Spleen (tissue), 11 donors: ENCODE measurements at regions not wholly inside any gene's neighbourhood (a gene's known extent, or its start where the extent isn't known, plus 50 kb on each side); places are given as distances from the start of the nearest gene placed in this dataset.
"Not testable (repeated sequence)": the region's sequence is repeated elsewhere in the genome, so short reads cannot be mapped to it uniquely, and the experiment has no call there.

ENCODE experiments used
- DNase-seq: peaks from one replicate; pipeline ENCODE4 v3.0.0-alpha.2; 2020
- H3K27ac ChIP-seq, 8 donors: fragments of 200-600 bp; sonication (generic) in 7 of 8; 1 replicate in 4 of 8; 2 replicates in 4 of 8; pipeline versions ENCODE4 v1.5.0 to v1.8.0; 2016 to 2021; ENCODE audit warnings: inconsistent platforms in 4 of 8, mild to moderate bottlenecking in 4 of 8, moderate library complexity in 1 of 8
- H3K27me3 ChIP-seq, 7 donors: fragments of 200-600 bp; sonication (generic) in 6 of 7; replicated peaks in 1 of 7; 1 replicate in 4 of 7; 2 replicates in 3 of 7; pipeline versions ENCODE4 v1.5.0 to v1.8.0; 2016 to 2021; ENCODE audit warnings: inconsistent platforms in 3 of 7, mild to moderate bottlenecking in 1 of 7
- H3K36me3 ChIP-seq, 6 donors: fragments of 200-600 bp; sonication (generic) in 5 of 6; 1 replicate in 4 of 6; 2 replicates in 2 of 6; pipeline versions ENCODE4 v1.5.0 to v1.8.0; 2016 to 2021; ENCODE audit warnings: inconsistent platforms in 2 of 6
- H3K4me1 ChIP-seq, 6 donors: fragments of 200-600 bp; sonication (generic) in 5 of 6; 1 replicate in 3 of 6; 2 replicates in 3 of 6; pipeline versions ENCODE4 v1.5.0 to v1.8.0; 2016 to 2021; ENCODE audit warnings: inconsistent platforms in 3 of 6
- H3K4me3 ChIP-seq, 8 donors: fragments of 200-600 bp; sonication (generic) in 7 of 8; 1 replicate in 4 of 8; 2 replicates in 4 of 8; pipeline versions ENCODE4 v1.5.0 to v1.8.0; 2016 to 2021; ENCODE audit warnings: inconsistent platforms in 4 of 8, mild to moderate bottlenecking in 4 of 8, moderate library complexity in 2 of 8
- H3K9me3 ChIP-seq, 8 donors: fragments of 200-600 bp; sonication (generic) in 7 of 8; 1 replicate in 4 of 8; 2 replicates in 4 of 8; pipeline versions ENCODE4 v1.5.0 to v1.8.0; 2016 to 2021; ENCODE audit warnings: inconsistent platforms in 4 of 8
- CTCF ChIP-seq, 11 experiments: fragments of 200-600 bp in 7 of 11; fragments of 450-650 bp in 4 of 11; sonication (generic) in 4 of 11; IDR thresholded peaks in 8 of 11; conservative IDR thresholded peaks in 3 of 11; 1 replicate in 7 of 11; 2 replicates in 4 of 11; pipeline versions ENCODE4 v1.4.0 to v1.8.0; 2016 to 2021; ENCODE audit warnings: antibody characterized with exemption in 11 of 11, inconsistent platforms in 4 of 11, mild to moderate bottlenecking in 1 of 11
- POLR2A ChIP-seq, 3 donors: fragments of 450-650 bp; IDR thresholded peaks; one replicate each; pipeline ENCODE4 v1.5.1; 2017; ENCODE audit warnings: antibody characterized with exemption in 3 of 3, mild to moderate bottlenecking in 1 of 3
- POLR2AphosphoS5 ChIP-seq, 3 donors: sonication (generic); formaldehyde crosslinking; IDR thresholded peaks; one replicate each; pipeline ENCODE4 v1.5.1; 2017; ENCODE audit warnings: antibody characterized with exemption in 3 of 3
- WGBS, 5 donors: extraction: QIAGEN DNeasy Blood & Tissue Kit in 3 of 5; methylation state at CpG; one replicate each; pipeline versions ENCODE4 v1.1.5 to v1.1.7; 2013 to 2018; 5-methylcytosine and 5-hydroxymethylcytosine counted together
- intact Hi-C: fragments of 100-400 bp; cut with DNase I; formaldehyde crosslinking; loops from one replicate; pipeline ENCODE4 v1.15.0; 2023; ENCODE audit warnings: low total_unique reads
- donor health status: healthy with polysubstance abuse.
- donor health status: DM: no; HTN: no; CAD: no; lungs with moderate emphysema.
- donor health status: DM: no; HTN: no; CAD: no.
- donor health status: Bipolar disorder and iron deficiency.
- donor health status: healthy.
- donor health status: DM: no; HTN: no; CAD: no.
- donor health status: DM: yes; HTN: yes; CAD: no.

GRCh38 chr18:32868406-32868805 lies 95.6 kb upstream of the KLHL14 start:
- Histone ChIP-seq H3K4me1 (peaks cover 0 to 32% (median 2%) of the 10 kb centered on the region in 6 donors), H3K4me3 (peak overlapping the region in 1 of 8 donors; percentile 18), H3K27ac (peak overlapping the region in 5 of 8 donors; percentile 36 to 79 (median 50)), H3K36me3 (no peaks in the 10 kb centered on the region), H3K27me3 (no peaks in the 10 kb centered on the region), H3K9me3 (no peaks in the 10 kb centered on the region)
- 57 to 63% (median 61%) methylated on average over 7 of the region's 7 CpGs for WGBS, 5 donors
- TF ChIP-seq POLR2AphosphoS5 (IDR thresholded peaks at IDR 0.05) (no peak), CTCF (IDR thresholded peaks at IDR 0.05 in 8 of 11, conservative IDR thresholded peaks at IDR 0.05 in 3 of 11) (no peak), POLR2A (IDR thresholded peaks at IDR 0.05) (no peak)
- intact Hi-C loops: no loop called here
- no peak for DNase-seq

- Histone ChIP-seq H3K4me3 (peak overlapping the region in 1 of 8 donors; percentile 18), H3K9me3 (no peaks in the 10 kb centered on the region), H3K27me3 (no peaks in the 10 kb centered on the region), H3K27ac (peak overlapping the region in 7 of 8 donors; percentile 15 to 79 (median 38)), H3K4me1 (peaks cover 0 to 32% (median 2%) of the 10 kb centered on the region in 6 donors), H3K36me3 (no peaks in the 10 kb centered on the region)
- no peak for DNase-seq
- intact Hi-C loops: no loop called here
- TF ChIP-seq CTCF (IDR thresholded peaks at IDR 0.05 in 8 of 11, conservative IDR thresholded peaks at IDR 0.05 in 3 of 11) (no peak), POLR2A (IDR thresholded peaks at IDR 0.05) (no peak), POLR2AphosphoS5 (IDR thresholded peaks at IDR 0.05) (no peak)
- 61 to 66% (median 62%) methylated on average over 10 of the region's 10 CpGs for WGBS, 5 donors
These were observed 95.1 kb upstream of the KLHL14 start for GRCh38 chr18:32867936-32868335.

GRCh38 chr18:32867330-32867729 lies 94.5 kb upstream of the KLHL14 start:
- Histone ChIP-seq H3K36me3 (no peaks in the 10 kb centered on the region), H3K9me3 (no peaks in the 10 kb centered on the region), H3K4me3 (peak overlapping the region in 1 of 8 donors; percentile 18), H3K27ac (peak overlapping the region in 7 of 8 donors; percentile 15 to 79 (median 38)), H3K4me1 (peaks cover 0 to 32% (median 2%) of the 10 kb centered on the region in 6 donors), H3K27me3 (no peaks in the 10 kb centered on the region)
- no peak for TF ChIP-seq CTCF (IDR thresholded peaks at IDR 0.05 in 8 of 11, conservative IDR thresholded peaks at IDR 0.05 in 3 of 11)
- 64 to 78% (median 74%) methylated on average over 6 of the region's 6 CpGs for WGBS, 5 donors
- intact Hi-C loops: no loop called here
- no peak for DNase-seq

- 81 to 95% (median 84%) methylated on average over 9 to 14 of the region's 18 CpGs; no CpG with 5 or more reads in 2 of the 5 donors for WGBS, 5 donors
- DNase-seq, intact Hi-C loops, H3K4me1 ChIP-seq, H3K9me3 ChIP-seq, H3K4me3 ChIP-seq, H3K27ac ChIP-seq, H3K36me3 ChIP-seq, H3K27me3 ChIP-seq: not testable (repeated sequence)
These were observed 89.2 kb upstream of the KLHL14 start for GRCh38 chr18:32862031-32862430.

GRCh38 chr18:32851936-32852335 lies 79.1 kb upstream of the KLHL14 start:
- no peak overlapping the region for H3K4me3 ChIP-seq
- H3K27ac ChIP-seq: no peak overlapping the region
- H3K27me3 ChIP-seq: no peaks in the 10 kb centered on the region
- TF ChIP-seq POLR2A (IDR thresholded peaks at IDR 0.05) (no peak), CTCF (IDR thresholded peaks at IDR 0.05 in 8 of 11, conservative IDR thresholded peaks at IDR 0.05 in 3 of 11) (no peak), POLR2AphosphoS5 (IDR thresholded peaks at IDR 0.05) (no peak)
- intact Hi-C loops: no loop called here
- DNase-seq: no peak
- H3K9me3 ChIP-seq: peaks cover 0 to 18% (median 10%) of the 10 kb centered on the region in 8 donors
- H3K4me1 ChIP-seq: no peaks in the 10 kb centered on the region
- H3K36me3 ChIP-seq: no peaks in the 10 kb centered on the region
